ENCODE measurements at regions not wholly inside any gene's neighbourhood (a gene's known extent, or its start where the extent isn't known, plus 50 kb on each side); places are given as distances from the start of the nearest gene placed in this dataset.

DNA sequence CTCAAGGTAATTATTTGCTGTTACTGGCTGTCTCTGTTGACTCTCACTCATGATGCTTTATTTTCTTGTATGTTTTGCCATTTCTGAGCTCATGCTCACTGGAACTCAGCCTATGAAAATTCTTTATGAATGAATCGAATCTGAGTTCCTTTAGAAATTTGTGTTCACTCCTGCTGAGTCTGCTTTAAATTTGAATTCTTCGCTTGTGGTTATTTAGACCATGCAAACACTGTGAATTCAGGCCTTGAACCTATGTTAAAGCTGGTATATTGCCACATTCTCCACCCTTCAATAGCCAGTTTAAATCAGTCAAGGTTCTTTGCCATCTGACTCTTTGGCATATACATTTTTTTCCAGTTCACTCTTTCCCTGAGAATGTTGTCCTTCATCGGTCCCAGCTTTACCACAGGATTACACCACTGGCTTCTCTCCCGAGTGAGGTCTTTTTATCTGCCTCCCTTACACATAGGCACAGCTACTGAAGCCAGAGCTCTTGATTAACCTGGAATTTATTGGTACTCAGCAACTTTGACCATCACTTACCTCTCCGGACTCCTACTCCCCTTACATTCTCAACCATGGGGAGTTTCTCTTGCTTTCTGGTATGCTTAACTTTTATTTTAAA is 400.6 kb downstream of the VPS13C start:
- H3K4me2 ChIP-seq (ENCODE audit: low read length), result no peak overlapping the region
- no peak overlapping the region for H2AFZ ChIP-seq (ENCODE audit: low read depth, low read length)
- H4K20me1 ChIP-seq (ENCODE audit: insufficient read depth, low read length), result no peaks in the 10 kb centered on the region
- TF ChIP-seq EZH2phosphoT487 (IDR thresholded peaks at IDR 0.05; ENCODE audit: low read depth), result no peak
- TF ChIP-seq, protein P1, sequence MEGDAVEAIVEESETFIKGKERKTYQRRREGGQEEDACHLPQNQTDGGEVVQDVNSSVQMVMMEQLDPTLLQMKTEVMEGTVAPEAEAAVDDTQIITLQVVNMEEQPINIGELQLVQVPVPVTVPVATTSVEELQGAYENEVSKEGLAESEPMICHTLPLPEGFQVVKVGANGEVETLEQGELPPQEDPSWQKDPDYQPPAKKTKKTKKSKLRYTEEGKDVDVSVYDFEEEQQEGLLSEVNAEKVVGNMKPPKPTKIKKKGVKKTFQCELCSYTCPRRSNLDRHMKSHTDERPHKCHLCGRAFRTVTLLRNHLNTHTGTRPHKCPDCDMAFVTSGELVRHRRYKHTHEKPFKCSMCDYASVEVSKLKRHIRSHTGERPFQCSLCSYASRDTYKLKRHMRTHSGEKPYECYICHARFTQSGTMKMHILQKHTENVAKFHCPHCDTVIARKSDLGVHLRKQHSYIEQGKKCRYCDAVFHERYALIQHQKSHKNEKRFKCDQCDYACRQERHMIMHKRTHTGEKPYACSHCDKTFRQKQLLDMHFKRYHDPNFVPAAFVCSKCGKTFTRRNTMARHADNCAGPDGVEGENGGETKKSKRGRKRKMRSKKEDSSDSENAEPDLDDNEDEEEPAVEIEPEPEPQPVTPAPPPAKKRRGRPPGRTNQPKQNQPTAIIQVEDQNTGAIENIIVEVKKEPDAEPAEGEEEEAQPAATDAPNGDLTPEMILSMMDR (IDR thresholded peaks at IDR 0.05; ENCODE audit: low read depth, low read length), result no peak
- H3K27me3 ChIP-seq (ENCODE audit: low read depth, low read length), result peaks cover 26% of the 10 kb centered on the region
- no peaks in the 10 kb centered on the region for H3K9me3 ChIP-seq (ENCODE audit: insufficient read depth, low read length)
- no peaks in the 10 kb centered on the region for H3K4me1 ChIP-seq (ENCODE audit: low read length)
- no peak overlapping the region for H3K9ac ChIP-seq (ENCODE audit: low read length)
- no peak overlapping the region for H3K4me3 ChIP-seq (ENCODE audit: low read length)
- no peak overlapping the region for H3K27ac ChIP-seq (ENCODE audit: low read length)
- no peaks in the 10 kb centered on the region for H3K79me2 ChIP-seq (ENCODE audit: low read length)
- H3K36me3 ChIP-seq (replicated peaks; ENCODE audit: low read depth, low read length), result no peaks in the 10 kb centered on the region

DNA sequence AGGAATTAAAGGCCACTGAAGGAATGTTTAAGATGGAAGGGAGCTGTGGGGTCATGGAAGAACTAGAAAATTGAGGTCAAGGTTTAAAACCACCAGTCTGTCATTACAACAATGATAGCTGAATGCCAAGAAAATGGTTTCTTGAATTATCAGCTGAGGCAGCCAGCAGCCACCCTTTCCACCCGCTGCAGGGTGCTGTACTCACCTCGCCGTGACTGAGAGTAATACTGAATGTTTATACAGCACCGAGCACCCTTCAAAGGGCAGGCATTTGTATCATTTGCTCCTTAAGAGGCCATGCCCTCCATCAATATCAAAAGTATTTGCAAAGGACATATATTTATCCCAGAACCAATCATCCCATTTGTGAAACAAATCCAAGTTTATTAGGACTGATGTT is 402.8 kb downstream of the VPS13C start:
- no peaks in the 10 kb centered on the region for H3K9me3 ChIP-seq (ENCODE audit: insufficient read depth, low read length)
- H3K27ac ChIP-seq (ENCODE audit: low read length), result no peak overlapping the region
- no peaks in the 10 kb centered on the region for H3K4me1 ChIP-seq (ENCODE audit: low read length)
- H4K20me1 ChIP-seq (ENCODE audit: insufficient read depth, low read length), result no peaks in the 10 kb centered on the region
- no peak overlapping the region for H3K4me3 ChIP-seq (ENCODE audit: low read length)
- peaks cover 13% of the 10 kb centered on the region; the same call in 1 of the 2 replicates for H3K27me3 ChIP-seq (ENCODE audit: low read depth, low read length)
- TF ChIP-seq EZH2phosphoT487 (IDR thresholded peaks at IDR 0.05; ENCODE audit: low read depth), result no peak
- no peak overlapping the region for H2AFZ ChIP-seq (ENCODE audit: low read depth, low read length)
- no peak overlapping the region for H3K4me2 ChIP-seq (ENCODE audit: low read length)
- H3K79me2 ChIP-seq (ENCODE audit: low read length), result no peaks in the 10 kb centered on the region
- no peak overlapping the region for H3K9ac ChIP-seq (ENCODE audit: low read length)
- no peaks in the 10 kb centered on the region for H3K36me3 ChIP-seq (replicated peaks; ENCODE audit: low read depth, low read length)

DNA sequence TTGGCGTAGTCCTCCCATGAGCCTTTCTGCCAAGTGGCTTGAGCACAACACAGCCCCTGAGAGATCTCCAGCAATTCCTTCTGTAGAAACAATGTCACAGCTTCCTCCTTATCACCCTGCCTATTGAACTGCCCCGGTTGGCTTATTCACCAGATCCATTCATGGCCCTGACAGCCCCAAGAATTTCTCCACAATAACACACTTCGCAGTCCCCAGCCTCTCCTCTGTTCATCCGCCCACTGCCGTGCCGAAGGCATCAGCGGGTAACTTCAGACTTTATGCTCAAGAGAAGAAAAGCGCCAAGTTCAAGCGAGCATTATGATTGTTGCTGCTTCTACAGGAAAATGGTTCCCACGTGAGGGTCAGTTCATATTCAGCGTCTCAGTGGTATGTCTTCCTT is 403.9 kb downstream of the VPS13C start:
- H3K9ac ChIP-seq (ENCODE audit: low read length), result no peak overlapping the region
- H3K4me1 ChIP-seq (ENCODE audit: low read length), result no peaks in the 10 kb centered on the region
- H3K4me2 ChIP-seq (ENCODE audit: low read length), result no peak overlapping the region
- no peak overlapping the region for H2AFZ ChIP-seq (ENCODE audit: low read depth, low read length)
- H3K4me3 ChIP-seq (ENCODE audit: low read length), result no peak overlapping the region
- H3K36me3 ChIP-seq (replicated peaks; ENCODE audit: low read depth, low read length), result no peaks in the 10 kb centered on the region
- H3K79me2 ChIP-seq (ENCODE audit: low read length), result no peaks in the 10 kb centered on the region
- no peak for TF ChIP-seq EZH2phosphoT487 (IDR thresholded peaks at IDR 0.05; ENCODE audit: low read depth)
- TF ChIP-seq, protein P1 (IDR thresholded peaks at IDR 0.05; ENCODE audit: low read depth, low read length), result no peak
- H4K20me1 ChIP-seq (ENCODE audit: insufficient read depth, low read length), result no peaks in the 10 kb centered on the region
- H3K27ac ChIP-seq (ENCODE audit: low read length), result no peak overlapping the region
- H3K9me3 ChIP-seq (ENCODE audit: insufficient read depth, low read length), result no peaks in the 10 kb centered on the region
- peaks cover 8% of the 10 kb centered on the region; the same call in 1 of the 2 replicates for H3K27me3 ChIP-seq (ENCODE audit: low read depth, low read length)

DNA sequence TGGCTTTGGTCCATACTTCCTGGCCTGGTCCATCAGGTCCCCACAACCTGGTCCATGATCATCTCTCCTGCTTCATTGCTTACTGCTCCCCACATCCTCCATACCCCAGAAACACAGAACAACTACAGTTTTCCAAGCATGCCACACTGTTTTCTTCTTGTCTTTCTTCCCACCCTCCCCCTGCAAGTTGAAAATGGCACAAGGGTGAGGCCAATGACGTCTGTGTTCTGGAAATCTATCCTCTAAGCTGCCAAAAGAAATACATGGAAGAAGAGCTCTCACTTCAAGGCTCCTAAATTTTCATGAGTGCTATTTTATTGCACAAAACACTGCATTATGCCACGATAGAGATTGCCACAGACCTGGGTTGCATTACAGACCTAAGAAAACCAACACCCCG is 404.4 kb downstream of the VPS13C start:
- no peak for TF ChIP-seq EZH2phosphoT487 (IDR thresholded peaks at IDR 0.05; ENCODE audit: low read depth)
- TF ChIP-seq, protein P1 (IDR thresholded peaks at IDR 0.05; ENCODE audit: low read depth, low read length), result no peak
- Histone ChIP-seq H4K20me1 (ENCODE audit: insufficient read depth, low read length) (no peaks in the 10 kb centered on the region), H3K4me1 (ENCODE audit: low read length) (no peaks in the 10 kb centered on the region), H3K4me2 (ENCODE audit: low read length) (no peak overlapping the region), H3K27me3 (ENCODE audit: low read depth, low read length) (peaks cover 5% of the 10 kb centered on the region; the same call in 1 of the 2 replicates), H3K27ac (ENCODE audit: low read length) (no peak overlapping the region), H3K79me2 (ENCODE audit: low read length) (no peaks in the 10 kb centered on the region), H3K9me3 (ENCODE audit: insufficient read depth, low read length) (no peaks in the 10 kb centered on the region), H2AFZ (ENCODE audit: low read depth, low read length) (no peak overlapping the region), H3K9ac (ENCODE audit: low read length) (no peak overlapping the region), H3K4me3 (ENCODE audit: low read length) (no peak overlapping the region), H3K36me3 (replicated peaks; ENCODE audit: low read depth, low read length) (no peaks in the 10 kb centered on the region)

Data from OCI-LY3 (cell line).